ENCODE measurements at regions not wholly inside any gene's neighbourhood (a gene's known extent, or its start where the extent isn't known, plus 50 kb on each side); places are given as distances from the start of the nearest gene placed in this dataset.

GRCh38 chr7:101701153-101701794 lies 72.2 kb upstream of the MYL10 start:
- Histone ChIP-seq H3K36me3 (no peaks in the 10 kb centered on the region), H3K4me1 (ENCODE audit: control insufficient read depth in 1 of 2, low read depth in 2 of 2) (no peaks in the 10 kb centered on the region), H3K9me3 (no peaks in the 10 kb centered on the region), H3K27me3 (replicated peaks; ENCODE audit: insufficient read depth) (no peaks in the 10 kb centered on the region), H3K27ac (no peak overlapping the region), H3K4me3 (no peak overlapping the region)
- no peak for TF ChIP-seq CTCF (IDR thresholded peaks at IDR 0.05)
- DNase-seq (ENCODE audit: low spot score), result no peak
- no peak for ATAC-seq (ENCODE audit: insufficient number of reproducible peaks, low FRiP score, low read depth)

- Histone ChIP-seq H3K9me3 (no peaks in the 10 kb centered on the region), H3K36me3 (no peaks in the 10 kb centered on the region), H3K27ac (no peak overlapping the region), H3K4me1 (ENCODE audit: control insufficient read depth in 1 of 2, low read depth in 2 of 2) (no peaks in the 10 kb centered on the region), H3K4me3 (no peak overlapping the region), H3K27me3 (replicated peaks; ENCODE audit: insufficient read depth) (no peaks in the 10 kb centered on the region)
- ATAC-seq (ENCODE audit: insufficient number of reproducible peaks, low FRiP score, low read depth) (no peak), DNase-seq (ENCODE audit: low spot score) (no peak)
- no peak for TF ChIP-seq CTCF (IDR thresholded peaks at IDR 0.05)
These were observed 73.3 kb upstream of the MYL10 start for GRCh38 chr7:101702362-101702850.

GRCh38 chr7:101705331-101705730 lies 76.2 kb upstream of the MYL10 start:
- Histone ChIP-seq H3K36me3 (no peaks in the 10 kb centered on the region), H3K9me3 (no peaks in the 10 kb centered on the region), H3K4me1 (ENCODE audit: control insufficient read depth in 1 of 2, low read depth in 2 of 2) (no peaks in the 10 kb centered on the region), H3K4me3 (no peak overlapping the region), H3K27ac (no peak overlapping the region), H3K27me3 (replicated peaks; ENCODE audit: insufficient read depth) (no peaks in the 10 kb centered on the region)
- ATAC-seq (ENCODE audit: insufficient number of reproducible peaks, low FRiP score, low read depth) (no peak), DNase-seq (ENCODE audit: low spot score) (no peak)
- TF ChIP-seq CTCF (IDR thresholded peaks at IDR 0.05), result no peak

GRCh38 chr7:101707587-101707986 lies 78.5 kb upstream of the MYL10 start:
- Histone ChIP-seq H3K9me3 (no peaks in the 10 kb centered on the region), H3K4me3 (no peak overlapping the region), H3K4me1 (ENCODE audit: control insufficient read depth in 1 of 2, low read depth in 2 of 2) (no peaks in the 10 kb centered on the region), H3K36me3 (no peaks in the 10 kb centered on the region), H3K27ac (no peak overlapping the region), H3K27me3 (replicated peaks; ENCODE audit: insufficient read depth) (no peaks in the 10 kb centered on the region)
- no peak for DNase-seq (ENCODE audit: low spot score)
- no peak for TF ChIP-seq CTCF (IDR thresholded peaks at IDR 0.05)
- ATAC-seq (ENCODE audit: insufficient number of reproducible peaks, low FRiP score, low read depth), result no peak

- no peak for TF ChIP-seq CTCF (IDR thresholded peaks at IDR 0.05)
- Histone ChIP-seq H3K27me3 (replicated peaks; ENCODE audit: insufficient read depth) (no peaks in the 10 kb centered on the region), H3K27ac (no peak overlapping the region), H3K4me3 (no peak overlapping the region), H3K4me1 (ENCODE audit: control insufficient read depth in 1 of 2, low read depth in 2 of 2) (no peaks in the 10 kb centered on the region), H3K9me3 (no peaks in the 10 kb centered on the region), H3K36me3 (no peaks in the 10 kb centered on the region)
- no peak for ATAC-seq (ENCODE audit: insufficient number of reproducible peaks, low FRiP score, low read depth)
- no peak for DNase-seq (ENCODE audit: low spot score)
These were observed 79.1 kb upstream of the MYL10 start for GRCh38 chr7:101708223-101708622.
